HG02798 (cell line): ENCODE measurements at regions not wholly inside any gene's neighbourhood (a gene's known extent, or its start where the extent isn't known, plus 50 kb on each side); places are given as distances from the start of the nearest gene placed in this dataset.

Experiments
- ATAC-seq: cut with Tn5 transposase; IDR thresholded peaks from one replicate; pipeline ENCODE4 v1.9.1; 2021; ENCODE audit warnings: mild to moderate bottlenecking; ENCODE audit not compliant: unreplicated experiment, poor library complexity

DNA sequence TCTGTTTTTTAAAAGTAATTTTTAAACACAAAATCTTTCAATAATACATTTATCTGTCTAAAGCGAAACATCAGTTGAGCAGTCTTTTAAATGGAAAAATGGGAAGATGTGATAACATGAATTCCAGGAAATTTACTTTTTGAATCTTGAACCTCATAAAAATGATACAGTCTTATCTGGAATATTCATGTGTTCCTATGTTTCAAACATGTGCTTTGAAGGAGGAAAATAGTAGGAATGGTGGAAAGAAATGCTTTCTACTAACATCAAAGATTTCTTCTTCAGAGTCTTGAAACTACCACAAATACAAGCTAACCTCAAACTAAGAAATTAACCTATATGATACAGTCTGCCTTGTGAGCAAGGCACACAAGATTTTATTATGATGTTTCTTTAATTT, 317.5 kb upstream of the SEMA3A start:
- ATAC-seq, result no peak

DNA sequence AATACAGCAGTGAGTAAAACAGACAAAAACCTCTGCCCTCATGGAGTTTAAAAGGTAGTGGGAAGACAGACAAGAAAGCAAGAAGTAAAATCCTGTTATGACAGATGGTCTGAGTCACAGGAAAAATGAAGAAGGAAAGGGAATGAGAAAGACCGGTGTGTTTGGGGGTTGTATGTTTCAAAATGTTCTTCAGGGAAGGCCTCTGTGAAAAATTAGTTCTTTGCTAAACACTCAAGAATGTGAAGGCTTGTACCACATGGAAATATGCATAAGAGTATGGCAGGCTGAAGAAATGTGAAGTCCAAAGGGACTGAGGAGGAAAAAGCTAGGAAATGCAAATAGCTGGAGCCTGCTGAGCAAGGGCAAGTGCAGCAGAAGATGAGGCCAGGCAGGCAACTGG, 315.9 kb upstream of the SEMA3A start:
- ATAC-seq, result no peak

DNA sequence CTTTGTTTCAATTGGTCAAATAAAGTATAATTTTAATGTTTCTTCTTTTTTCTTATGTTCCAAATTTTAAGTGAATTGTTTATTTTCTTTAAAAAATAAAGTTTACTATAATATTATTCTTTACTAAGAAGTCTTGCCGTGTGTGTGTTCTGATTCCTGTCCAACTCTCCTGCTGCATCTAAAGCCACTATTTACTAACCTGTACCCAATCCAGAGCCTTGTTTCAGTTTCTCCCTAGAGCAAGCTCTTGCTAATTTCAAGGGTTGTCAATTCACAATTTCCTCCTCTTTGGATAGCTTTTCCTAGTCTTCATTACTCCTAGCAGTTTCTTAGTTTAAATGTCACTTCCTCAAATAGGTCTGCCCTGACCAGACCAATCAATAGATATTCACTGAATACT, 314.9 kb upstream of the SEMA3A start:
- no peak for ATAC-seq

DNA sequence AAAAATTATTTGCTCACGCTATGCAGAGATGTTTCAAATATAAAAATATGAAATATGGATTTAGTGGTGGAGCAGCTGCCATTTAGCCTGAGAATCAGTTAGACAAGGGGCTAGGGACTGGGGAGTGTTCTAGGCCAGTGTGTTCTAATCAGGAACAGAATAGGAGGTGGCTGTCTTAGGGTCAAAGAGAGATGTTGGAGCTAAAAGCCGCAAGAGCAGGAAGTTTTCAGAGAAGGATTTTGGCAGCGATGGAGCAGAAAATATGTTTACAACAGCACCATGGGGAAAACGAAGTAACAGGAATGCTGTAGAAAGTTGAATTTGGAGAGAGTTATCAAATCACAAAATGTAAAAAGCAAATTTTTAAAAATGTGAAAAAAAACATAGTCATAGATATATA, 314.0 kb upstream of the SEMA3A start:
- no peak for ATAC-seq

DNA sequence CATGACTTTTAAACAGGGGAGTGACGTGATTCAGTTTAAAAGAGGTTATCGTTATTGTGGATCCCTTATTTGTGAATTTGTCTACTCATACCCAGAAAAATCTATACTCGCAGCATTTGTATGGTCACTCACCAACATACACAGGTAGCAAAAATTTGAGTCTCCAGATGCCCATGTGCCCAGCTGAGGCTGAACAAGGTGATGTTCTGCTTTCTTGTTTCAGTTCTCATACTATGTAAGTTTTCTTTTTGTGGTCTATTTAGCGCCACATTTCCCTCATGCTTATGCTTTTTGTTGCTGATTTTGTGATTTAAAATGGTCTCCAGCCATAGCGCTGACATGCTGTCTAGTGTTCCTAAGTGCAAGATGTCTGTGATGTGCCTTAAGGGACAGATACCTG, 312.9 kb upstream of the SEMA3A start:
- ATAC-seq, result no peak

DNA sequence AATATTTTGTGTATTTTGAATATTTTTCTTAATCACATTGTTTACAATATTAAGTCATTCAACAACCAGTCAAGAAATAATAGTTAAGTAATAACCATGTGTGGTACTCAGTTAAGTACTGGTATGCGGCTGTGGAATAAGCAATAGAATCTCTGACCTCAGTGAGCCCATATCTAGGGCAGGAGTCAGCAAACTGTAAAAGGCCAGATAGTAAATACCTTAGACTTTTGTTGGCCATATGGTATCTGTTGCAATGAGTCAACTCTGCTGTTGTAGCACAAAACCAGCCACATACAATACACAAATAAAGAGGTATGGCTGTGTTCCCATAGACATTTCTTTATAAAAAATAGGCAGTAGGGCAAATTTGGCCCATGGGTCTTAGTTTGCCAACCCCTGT, 311.6 kb upstream of the SEMA3A start:
- no peak for ATAC-seq

DNA sequence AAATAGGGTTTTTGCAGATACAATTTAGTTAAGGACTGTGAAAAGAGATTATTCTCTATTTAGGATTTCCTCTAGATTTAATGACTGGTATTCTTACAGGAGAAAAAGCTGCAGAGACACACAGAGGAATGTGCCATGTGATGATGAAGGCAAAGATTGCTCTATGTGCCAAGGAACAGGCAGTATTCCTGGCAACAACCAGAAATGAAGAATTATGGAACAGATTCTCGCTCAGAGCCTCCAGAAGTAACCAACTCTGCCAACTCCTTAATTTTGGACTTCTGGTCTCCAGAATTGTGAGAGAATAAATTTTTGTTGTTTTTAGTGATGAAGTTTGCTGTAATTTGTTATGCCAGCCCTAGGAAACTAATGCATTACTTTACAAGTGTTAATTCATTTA, 307.6 kb upstream of the SEMA3A start:
- no peak for ATAC-seq

DNA sequence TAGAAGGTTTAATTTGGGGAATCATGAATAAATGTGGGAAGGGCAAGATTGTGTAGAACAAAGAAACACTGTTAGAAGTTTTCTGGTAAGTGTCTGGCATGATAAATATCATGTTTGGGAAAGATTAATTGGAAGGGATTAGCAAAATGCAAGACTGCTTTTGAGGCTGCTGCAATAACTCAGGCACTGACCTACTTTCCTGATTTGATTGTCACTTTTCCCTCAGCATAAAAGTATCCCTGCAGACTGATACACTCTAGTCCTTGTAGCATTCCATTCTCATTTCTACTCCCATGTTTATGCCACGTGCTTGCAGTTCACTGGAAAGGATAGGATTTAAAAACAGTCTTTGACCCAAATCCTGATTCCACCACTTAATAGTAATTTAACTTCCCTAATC, 303.3 kb upstream of the SEMA3A start:
- no peak for ATAC-seq

DNA sequence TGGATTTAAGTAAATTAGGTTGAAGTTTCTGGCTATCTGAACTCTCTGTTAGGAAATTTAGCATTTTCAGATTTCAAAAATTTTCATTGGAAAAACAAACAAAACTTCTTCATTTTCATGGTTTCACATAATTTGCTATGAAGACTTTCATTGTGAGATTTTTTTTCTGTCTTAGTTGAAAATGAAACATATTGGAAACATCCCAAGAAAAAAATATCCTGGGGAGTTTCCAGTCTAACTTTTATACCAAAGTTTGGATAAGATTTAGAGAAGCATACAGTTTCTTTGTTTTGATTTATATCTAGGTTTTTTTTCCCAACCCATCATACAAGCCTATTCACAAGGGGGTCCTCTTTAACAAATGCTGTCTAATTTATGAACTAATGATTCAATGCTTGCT, 300.5 kb upstream of the SEMA3A start:
- no peak for ATAC-seq

DNA sequence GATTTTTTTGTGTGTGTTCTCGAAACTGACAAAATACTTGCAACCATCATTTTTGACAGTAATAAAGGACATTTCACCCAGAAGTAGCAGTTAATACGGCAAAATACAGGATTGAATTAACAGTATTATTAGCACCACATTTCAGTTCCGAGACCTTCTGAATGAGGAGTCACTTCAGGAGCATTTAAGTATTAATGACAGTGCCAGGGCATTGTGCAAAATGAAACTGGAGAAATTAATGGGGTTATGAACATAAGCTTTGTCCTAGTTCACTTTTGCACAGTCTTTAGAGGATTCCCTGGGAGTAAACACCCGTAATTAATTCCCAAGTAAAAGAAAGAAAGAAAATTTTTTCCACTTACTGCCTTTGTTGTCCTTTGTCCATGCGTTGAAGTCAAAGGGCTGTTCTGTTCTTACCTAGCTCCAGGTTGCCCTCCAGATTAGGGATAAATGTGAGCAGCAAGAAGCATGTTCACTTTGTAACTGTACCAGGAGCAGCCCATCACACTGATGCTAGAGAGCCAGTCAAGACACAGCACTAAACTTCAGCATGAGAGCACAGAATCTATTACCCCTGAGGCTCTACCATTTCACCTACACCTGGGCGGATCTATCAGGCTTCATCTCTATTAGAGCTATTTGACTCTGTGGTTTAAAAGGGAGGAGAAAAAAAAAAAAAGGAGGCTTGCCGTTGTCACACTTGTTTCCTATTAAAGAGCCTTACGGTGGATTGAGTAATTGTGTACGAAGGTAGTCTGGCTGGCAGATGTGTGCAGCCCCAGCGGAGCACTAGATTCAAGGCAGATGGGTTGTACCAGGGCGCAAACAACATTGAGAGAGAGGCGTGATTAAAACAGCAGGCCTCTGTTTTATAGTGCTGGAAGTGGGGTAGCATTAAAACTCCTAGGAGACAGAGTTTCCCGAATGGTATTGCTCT, 297.8 kb upstream of the SEMA3A start:
- no peak for ATAC-seq

DNA sequence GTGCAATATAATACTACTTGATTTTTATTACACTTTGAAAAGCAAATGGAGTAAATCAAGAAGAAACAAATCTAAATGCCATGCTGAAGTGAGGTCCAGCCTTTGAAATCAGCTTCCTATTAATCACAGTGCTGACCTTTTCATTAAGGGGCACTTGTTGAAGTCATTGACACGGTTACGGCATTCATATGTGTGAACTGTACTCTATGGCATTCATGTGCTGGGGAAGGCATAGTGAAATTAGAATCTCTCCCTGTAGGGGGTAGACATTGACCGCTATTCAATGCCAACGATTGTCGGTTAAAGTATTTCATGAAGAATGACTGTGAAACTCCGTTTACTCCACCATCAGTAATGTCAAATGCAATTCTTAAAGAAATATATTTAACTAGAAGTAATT, 296.1 kb upstream of the SEMA3A start:
- ATAC-seq, result no peak

DNA sequence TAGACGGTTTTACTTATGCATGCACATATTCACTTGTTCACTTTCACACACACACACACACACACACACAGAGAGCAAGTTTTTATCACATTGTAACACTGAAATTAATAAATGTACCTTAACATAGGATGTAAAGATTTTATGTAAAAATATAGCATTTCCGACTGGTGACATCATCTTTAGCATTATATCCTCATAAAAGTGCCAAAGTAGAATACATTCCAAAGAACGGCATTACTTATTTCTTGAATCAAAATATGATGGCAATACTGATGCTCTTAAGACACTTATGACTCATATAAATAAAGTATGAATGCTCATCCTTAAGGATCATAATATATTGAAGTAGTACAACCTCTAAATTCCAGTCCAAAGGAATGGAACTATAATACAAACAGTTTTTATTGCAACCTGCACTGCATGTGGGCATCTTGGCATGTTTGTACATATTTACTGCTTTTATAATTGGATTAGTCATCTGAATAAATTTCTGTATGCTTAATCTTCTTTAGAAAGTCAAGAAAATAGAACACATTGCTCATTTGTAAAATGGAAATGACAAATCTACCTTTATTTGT, 290.0 kb upstream of the SEMA3A start:
- ATAC-seq, result no peak

DNA sequence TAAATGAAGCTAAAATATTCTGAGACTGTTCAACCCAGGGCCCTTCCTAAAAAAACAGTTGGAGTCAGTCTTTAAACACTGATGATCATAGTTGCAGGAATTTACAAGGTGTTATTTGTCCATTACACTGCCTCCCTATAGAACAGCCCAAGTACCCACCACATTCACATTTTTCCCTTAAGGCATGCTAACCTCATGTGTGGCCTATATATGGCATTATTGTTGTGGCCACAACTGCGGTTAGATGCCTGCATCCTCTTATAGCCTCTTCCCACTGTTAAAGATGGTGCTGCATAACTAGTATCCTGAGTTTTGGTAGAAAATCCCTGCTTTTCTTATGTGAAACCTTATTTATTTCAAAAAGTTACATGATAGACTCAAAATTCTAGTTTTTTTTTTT, 287.9 kb upstream of the SEMA3A start:
- no peak for ATAC-seq

DNA sequence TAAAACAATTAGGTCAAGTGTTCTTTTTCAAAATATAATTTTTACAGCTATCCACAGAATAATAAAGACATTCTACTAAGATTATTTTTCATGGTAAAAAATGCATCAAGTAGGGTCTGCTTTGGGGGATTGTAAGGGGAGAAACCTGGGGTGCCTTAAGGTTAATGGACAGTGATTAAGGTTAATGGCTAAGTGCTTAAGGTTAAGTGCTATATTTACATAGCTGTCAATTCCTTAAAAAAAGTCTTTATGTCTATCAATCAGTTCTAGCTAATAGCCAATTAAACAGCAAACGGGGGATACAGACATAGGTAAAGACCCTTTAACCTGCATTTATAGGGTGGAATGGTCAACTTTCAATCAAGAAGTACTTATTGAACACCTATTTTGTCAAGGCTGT, 284.5 kb upstream of the SEMA3A start:
- ATAC-seq, result no peak

DNA sequence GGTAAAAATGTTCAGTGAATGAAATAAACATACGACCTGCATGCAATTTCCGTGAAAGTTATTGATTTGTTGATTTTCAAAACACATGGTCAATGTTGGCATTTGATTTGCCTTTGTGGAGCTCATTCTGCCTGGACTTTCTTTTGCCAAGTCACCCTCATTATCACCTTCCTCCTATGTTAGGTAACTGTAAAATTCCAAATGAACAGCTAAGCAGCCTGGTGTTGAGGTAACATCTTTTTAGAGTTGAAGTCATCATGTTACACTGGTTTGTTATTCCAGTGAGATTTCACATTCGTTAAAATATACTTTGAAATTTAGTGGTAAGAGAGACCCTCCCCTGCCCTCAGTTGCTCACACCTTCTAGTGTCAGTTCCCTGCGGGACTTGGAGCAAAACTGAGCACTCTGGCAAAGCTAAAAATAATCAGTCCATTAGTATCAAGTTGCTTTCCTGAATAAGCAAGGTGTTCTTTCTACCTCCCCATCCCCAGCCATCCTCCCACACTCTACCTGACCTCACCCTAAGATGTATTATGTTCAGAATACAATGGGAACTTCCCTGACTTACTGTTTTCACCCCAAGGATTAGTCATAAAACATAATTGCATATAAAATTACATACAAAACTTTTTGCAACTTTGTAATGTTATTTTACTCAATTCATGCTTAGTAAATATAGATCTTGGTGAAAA, 283.3 kb upstream of the SEMA3A start:
- no peak for ATAC-seq

DNA sequence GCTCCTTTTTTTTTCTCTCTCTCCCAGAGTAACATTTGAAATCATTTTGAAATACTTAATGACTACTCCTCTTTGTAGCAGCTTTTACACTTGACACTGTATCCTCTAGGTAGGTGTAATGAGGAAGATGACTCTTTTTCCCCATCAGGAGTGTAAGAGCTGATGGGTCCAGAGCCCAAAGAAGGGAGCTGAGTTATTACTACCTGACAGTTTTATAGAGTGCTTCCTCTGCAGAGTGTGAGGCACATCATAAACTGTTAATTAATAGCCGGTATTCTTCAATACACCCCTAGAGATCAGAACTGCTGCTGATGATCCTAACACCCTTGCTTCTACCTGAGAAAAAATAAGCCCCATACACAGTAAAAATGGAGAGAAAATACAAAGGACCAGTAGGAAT, 279.8 kb upstream of the SEMA3A start:
- no peak for ATAC-seq

DNA sequence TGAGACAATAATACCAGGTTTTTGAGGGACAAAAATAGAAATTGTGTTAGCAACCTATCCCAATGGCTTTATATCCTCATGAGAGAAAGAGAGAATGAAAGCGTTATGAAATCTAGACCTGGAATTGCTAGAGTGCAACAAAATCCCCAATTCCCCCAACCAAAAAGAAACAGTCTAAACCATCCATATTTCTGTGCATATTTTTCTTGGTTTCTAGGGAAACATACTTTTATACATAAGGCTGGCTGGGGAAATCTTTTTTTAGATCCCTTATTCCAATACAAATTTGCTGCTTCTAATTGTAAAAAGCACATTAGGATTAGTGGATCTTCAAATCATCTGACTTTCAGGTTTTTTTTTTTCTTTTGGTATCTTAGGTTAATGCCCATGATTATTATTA, 277.0 kb upstream of the SEMA3A start:
- ATAC-seq, result no peak

DNA sequence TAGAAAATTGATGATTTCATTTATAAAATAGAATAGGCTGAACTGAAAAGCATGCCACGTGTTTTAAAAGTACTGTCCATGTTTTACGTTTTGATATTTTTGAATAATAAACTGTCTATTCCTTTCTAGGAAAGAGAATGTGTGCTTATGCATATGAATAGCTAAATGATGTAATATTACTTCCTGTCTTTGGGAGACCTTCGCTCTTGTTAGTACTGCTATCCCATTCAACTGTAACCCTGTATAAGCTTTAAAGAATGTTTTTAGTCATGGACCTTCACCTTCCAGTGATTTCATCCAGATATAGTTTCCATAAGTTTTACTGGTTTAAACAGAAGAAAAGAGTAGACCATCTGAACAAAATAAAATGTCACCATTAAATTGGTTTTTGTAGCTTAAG, 274.4 kb upstream of the SEMA3A start:
- no peak for ATAC-seq

DNA sequence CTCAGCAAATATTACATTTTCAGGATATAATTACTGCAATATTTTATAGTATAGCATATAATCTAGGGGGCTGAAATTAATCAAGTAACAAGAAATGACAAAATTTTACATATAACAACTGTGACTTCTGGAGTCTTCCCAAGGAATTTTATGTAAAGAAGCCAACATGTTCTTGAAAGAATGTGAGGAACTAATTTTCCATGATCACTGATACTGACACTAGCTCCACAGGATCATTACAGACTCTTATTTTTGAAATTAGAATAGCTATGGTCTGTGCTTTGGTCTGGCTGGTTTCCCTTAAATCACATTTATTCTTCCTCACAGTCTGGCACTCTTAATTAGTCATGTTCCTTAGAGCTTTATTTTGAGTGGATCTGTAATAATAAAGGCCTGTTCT, 267.7 kb upstream of the SEMA3A start:
- no peak for ATAC-seq

DNA sequence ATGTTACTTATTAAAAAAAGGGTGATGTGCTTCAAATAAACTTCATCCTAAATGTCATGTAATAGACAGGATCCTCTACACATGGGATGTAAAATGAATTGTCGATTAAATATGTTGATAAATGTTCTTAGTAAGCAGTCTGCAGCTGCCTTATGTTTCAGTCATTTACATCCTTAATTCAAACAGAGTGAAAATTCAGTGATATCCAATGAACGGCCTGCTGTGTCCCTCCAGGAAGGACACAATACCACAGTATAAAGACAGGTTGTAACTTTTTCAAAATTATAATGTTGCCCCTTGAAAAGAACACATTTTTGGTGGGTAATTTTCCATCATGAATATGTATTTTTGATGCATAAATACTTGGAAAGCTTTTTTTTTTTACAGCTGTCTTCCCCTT, 266.5 kb upstream of the SEMA3A start:
- ATAC-seq, result no peak

DNA sequence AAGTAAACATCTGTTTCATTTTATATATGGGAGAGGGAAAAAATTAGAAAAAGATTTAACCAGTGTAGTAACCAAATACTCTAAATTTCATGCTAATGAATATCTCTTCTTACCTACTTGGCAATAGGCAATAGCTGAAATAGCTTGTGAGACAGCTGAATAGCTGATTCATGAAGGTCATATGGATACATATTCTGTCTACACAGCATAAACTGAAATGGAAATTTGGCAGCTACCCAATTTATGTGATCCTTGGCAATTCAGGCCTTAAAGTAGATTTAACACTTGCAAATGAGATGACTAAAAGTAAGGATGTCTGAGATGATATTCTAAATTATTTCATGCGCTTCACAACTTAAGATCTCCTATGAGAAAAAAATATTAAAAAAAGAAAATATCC, 261.2 kb upstream of the SEMA3A start:
- ATAC-seq, result no peak
